KOPT-K1 (cell line): ENCODE measurements at regions not wholly inside any gene's neighbourhood (a gene's known extent, or its start where the extent isn't known, plus 50 kb on each side); places are given as distances from the start of the nearest gene placed in this dataset.
"Not testable (repeated sequence)": the region's sequence is repeated elsewhere in the genome, so short reads cannot be mapped to it uniquely, and the experiment has no call there.

ENCODE experiments used
- H3K27ac ChIP-seq: fragments of 200-600 bp; sonication (generic); 2 replicates; pipeline ENCODE4 v1.5.1; 2016; ENCODE audit warnings: antibody characterized with exemption, mild to moderate bottlenecking, low read depth, low read length; ENCODE audit not compliant: poor library complexity, severe bottlenecking
- H3K36me3 ChIP-seq: fragments of 200-600 bp; sonication (generic); 2 replicates; pipeline ENCODE4 v1.5.1; 2017; ENCODE audit warnings: antibody characterized with exemption, mild to moderate bottlenecking, low read length, moderate library complexity; ENCODE audit not compliant: insufficient read depth
- H3K9me3 ChIP-seq: fragments of 200-600 bp; sonication (generic); 2 replicates; pipeline ENCODE4 v1.5.1; 2017; ENCODE audit warnings: antibody characterized with exemption, low read length, mild to moderate bottlenecking; ENCODE audit not compliant: insufficient read depth, poor library complexity, severe bottlenecking

DNA sequence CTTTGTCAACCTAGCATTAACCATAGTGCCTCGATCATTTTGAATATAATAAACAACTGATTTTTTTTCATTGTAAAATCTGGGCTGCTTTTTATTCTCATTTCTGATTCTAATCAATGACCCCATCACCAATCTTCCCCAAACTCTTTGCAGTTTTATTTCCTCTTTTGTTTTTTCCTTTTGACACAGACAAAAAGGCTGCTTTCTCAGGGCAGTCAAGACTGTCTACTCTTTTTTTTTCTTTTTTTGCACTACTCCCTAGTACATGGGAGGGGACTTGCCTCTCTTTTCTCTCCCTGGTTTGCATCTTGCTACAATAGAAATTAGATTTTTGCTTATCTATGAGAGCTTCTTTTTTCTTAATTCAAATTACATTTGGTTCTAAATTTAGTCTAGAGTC is 987.9 kb downstream of the ADGRL2 start:
- Histone ChIP-seq H3K36me3 (no peaks in the 10 kb centered on the region), H3K27ac (no peak overlapping the region), H3K9me3 (peaks cover 14% of the 10 kb centered on the region)

GRCh38 chr1:82788038-82788437 is 987.3 kb downstream of the ADGRL2 start:
- H3K9me3 ChIP-seq, result peaks cover 14% of the 10 kb centered on the region
- no peaks in the 10 kb centered on the region for H3K36me3 ChIP-seq
- H3K27ac ChIP-seq, result no peak overlapping the region

- Histone ChIP-seq H3K36me3 (no peaks in the 10 kb centered on the region), H3K9me3 (peaks cover 14% of the 10 kb centered on the region), H3K27ac (no peak overlapping the region)
These were observed 986.1 kb downstream of the ADGRL2 start for GRCh38 chr1:82786883-82787282.

DNA sequence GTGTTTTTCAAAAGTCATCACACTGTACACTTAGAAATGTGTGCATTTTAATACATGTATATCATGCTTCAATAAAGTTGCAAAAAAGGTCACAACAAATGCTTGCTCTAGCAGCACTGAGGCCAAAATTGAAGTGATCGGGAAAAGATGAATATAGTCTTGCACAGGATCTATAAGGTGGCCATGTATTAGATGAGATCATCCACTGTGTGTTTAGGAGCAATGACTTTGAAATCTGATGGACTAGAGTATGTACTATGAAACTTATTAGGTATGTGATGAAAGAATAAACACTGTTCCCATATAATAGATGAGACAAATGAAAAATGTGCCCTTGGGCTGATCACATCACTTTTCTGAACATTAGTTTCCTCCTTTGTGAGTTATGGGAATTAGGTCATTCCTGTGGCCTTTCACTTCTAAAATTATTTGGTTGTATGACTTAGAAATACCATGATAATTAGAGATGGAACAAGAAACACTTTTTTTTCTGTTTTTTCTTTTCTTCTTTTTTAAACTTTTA is 984.6 kb downstream of the ADGRL2 start:
- Histone ChIP-seq H3K36me3 (no peaks in the 10 kb centered on the region), H3K27ac (no peak overlapping the region), H3K9me3 (peaks cover 3% of the 10 kb centered on the region)

- no peaks in the 10 kb centered on the region for H3K36me3 ChIP-seq
- H3K27ac ChIP-seq, result no peak overlapping the region
- H3K9me3 ChIP-seq, result no peaks in the 10 kb centered on the region
These were observed 982.3 kb downstream of the ADGRL2 start for GRCh38 chr1:82783044-82783443.

DNA sequence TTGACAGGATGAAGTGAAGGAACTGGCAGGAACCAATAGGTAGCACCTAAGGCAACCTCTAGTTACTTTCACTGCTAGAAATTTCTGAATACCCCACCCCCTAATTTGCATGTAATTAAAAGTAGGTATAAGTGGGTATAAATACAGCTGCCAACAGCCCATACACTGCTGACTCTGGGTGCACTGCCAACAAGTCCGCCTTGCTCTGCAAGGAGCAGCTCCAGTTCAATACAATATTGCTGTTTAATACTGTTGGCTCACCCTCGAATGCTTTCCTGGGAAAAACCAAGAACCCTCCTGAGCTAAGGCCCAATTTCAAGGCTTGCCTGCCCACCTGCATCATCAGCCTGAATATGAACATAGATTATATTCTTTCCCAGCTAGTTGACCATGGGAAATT is 981.9 kb downstream of the ADGRL2 start:
- H3K27ac ChIP-seq, result no peak overlapping the region
- no peaks in the 10 kb centered on the region for H3K36me3 ChIP-seq
- no peaks in the 10 kb centered on the region for H3K9me3 ChIP-seq

DNA sequence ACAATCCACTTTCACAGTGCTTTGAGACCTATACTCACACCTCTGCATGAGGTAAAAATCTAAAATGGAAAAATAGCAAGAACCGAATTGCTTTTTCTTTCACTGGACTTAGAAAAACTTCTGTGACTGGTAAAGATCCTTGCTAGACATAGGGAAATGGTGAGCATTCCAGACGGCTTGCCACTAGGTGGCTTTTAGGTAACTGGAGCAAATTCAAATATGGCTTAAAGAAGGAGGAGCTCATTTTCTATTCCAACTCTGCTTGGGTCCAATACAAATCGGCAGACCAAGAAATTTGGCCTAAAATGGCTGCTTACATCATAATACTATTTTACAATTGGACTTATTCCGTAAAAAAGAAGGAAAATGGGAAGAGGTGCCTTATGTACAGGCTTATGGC is 977.9 kb downstream of the ADGRL2 start:
- Histone ChIP-seq H3K27ac (no peak overlapping the region), H3K36me3 (no peaks in the 10 kb centered on the region), H3K9me3 (no peaks in the 10 kb centered on the region)

DNA sequence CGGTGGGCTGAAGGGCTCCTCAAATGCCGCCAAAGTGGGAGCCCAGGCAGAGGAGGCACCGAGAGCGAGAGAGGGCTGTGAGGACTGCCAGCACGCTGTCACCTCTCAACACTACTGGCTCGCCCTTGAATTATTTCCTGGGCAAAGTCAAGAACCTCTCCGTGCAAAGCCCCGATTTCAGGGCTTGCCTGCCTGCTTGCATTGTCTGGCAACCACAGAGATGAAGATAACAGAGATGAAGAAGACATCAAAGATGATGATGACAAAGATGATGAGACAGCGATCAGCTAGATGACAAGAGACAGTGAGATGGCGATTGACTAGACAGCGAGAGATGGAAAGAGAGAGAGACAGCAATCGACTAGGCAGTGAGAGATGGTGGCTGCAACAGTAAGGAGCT is 976.5 kb downstream of the ADGRL2 start:
- Histone ChIP-seq H3K36me3 (no peaks in the 10 kb centered on the region), H3K27ac (no peak overlapping the region), H3K9me3 (no peaks in the 10 kb centered on the region)

DNA sequence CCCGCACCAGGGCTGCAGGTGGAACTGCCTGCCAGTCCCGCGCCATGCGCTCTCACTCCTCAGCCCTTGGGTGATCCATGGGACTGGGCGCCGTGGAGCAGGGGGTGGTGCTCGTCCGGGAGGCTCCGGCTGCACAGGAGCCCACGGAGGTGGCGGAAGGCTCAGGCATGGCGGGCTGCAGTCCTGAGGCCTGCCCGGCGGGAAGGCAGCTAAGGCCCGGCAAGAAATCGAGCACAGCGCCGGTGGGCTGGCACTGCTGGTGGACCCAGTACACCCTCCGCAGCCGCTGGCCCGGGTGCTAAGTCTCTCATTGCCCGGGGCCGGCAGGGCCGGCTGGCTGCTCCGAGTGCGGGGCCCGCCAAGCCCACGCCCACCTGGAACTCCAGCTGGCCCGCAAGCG is 976.0 kb downstream of the ADGRL2 start:
- not testable (repeated sequence) for H3K36me3 ChIP-seq, H3K9me3 ChIP-seq, H3K27ac ChIP-seq

DNA sequence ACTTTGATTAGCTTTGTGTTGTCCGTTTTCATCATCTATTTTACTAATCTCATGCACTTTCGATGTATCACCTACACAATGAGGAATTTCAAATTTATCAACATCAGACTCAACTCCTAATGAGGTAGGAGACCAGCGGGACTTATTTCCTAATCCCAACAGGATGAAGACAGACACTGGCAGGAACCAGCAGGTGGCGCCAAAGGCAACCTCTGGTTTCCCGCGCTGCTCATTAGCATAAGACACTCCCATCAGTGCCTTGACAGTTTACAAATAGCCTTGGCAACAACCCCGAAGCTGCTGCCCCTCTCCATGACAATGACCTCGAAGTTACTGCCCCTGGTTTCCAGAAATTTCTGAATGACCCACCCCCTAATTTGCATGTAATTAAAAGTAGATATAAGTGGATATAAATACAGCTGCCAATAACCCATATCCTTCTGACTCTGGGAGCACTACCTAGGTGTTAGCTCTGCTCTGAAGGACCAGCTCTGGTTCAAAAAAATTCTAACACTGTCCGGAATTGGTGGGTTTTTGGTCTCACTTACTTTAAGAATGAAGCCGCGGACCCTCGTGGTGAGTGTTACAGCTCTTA is 974.8 kb downstream of the ADGRL2 start:
- Histone ChIP-seq H3K36me3 (no peaks in the 10 kb centered on the region), H3K9me3 (no peaks in the 10 kb centered on the region), H3K27ac (no peak overlapping the region)

DNA sequence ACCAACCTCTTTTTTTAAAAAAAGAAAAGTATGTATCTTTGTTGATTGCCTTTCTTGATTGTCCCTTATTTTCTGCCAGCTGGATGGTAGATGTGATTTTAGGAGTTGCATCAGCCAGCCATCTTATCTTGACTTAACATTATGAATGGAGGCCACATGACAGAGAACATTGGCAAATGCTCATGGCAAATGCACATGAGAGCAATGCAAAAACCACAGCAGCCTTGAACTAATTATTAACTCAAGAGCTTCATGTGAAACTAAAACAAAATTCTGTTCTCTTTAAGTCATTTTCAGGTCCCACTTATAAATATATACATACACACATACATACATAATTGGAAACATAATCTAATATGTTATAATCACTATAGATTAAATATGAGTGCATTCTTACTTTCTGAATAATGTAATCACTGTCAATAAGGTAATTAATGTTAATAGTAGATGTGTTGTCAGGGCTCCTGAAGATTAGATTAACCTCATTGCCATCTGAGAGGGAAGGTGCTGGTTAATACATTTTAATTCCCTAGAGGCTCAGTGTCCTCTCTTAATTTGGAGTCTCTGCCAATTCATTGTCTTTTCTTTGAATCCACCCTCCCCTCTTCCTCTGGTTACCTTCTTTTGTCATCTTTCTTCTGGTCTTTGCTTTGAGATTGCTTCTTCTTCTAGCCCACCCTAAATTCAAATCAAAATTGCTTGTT is 962.2 kb downstream of the ADGRL2 start:
- no peaks in the 10 kb centered on the region for H3K36me3 ChIP-seq
- no peaks in the 10 kb centered on the region for H3K9me3 ChIP-seq
- H3K27ac ChIP-seq, result no peak overlapping the region

GRCh38 chr1:82759035-82759434 is 958.3 kb downstream of the ADGRL2 start:
- no peak overlapping the region for H3K27ac ChIP-seq
- H3K36me3 ChIP-seq, result no peaks in the 10 kb centered on the region
- no peaks in the 10 kb centered on the region for H3K9me3 ChIP-seq

DNA sequence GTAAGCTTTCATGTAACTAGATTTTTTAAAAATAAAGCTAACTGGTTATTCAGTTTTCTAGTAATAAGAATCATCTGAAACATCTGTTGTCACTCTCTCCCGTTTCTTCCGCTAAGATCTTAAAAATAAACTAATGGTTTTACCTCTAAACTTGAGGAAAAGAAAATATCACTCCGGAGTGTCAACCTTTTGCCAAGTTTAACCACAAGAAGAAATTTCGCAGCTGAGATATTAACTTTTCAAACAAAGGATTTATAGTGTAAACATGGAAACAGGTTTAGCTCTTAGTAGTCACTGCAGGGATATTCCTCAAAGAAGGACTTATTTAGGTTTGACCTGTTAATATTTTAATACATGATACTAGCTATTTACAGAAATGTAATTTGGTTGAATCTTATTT is 954.9 kb downstream of the ADGRL2 start:
- no peaks in the 10 kb centered on the region for H3K36me3 ChIP-seq
- H3K9me3 ChIP-seq, result no peaks in the 10 kb centered on the region
- no peak overlapping the region for H3K27ac ChIP-seq

- Histone ChIP-seq H3K36me3 (no peaks in the 10 kb centered on the region), H3K9me3 (no peaks in the 10 kb centered on the region), H3K27ac (no peak overlapping the region)
These were observed 954.5 kb downstream of the ADGRL2 start for GRCh38 chr1:82755191-82755590.

DNA sequence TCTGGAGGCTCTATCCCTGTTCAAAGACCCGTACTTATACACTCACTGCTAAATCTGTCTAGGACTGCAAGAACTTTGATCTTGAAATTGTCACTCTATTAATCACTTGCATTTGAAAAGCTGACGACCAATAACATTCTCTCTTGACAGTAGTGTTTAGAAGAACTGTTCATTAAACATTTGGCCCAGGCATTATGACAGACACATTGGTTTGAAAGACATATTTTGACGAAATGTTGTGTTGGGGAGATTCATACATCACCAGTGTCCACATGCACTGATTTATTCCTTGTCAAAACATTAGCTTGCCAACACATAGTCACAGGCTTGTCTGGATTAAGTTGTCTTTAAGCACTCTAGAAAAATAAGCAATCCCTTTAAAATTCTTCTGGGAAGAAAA is 951.3 kb downstream of the ADGRL2 start:
- no peaks in the 10 kb centered on the region for H3K36me3 ChIP-seq
- H3K9me3 ChIP-seq, result no peaks in the 10 kb centered on the region
- no peak overlapping the region for H3K27ac ChIP-seq

- Histone ChIP-seq H3K36me3 (no peaks in the 10 kb centered on the region), H3K27ac (no peak overlapping the region), H3K9me3 (no peaks in the 10 kb centered on the region)
These were observed 932.9 kb downstream of the ADGRL2 start for GRCh38 chr1:82733645-82734044.
